Neural progenitor cell (in vitro differentiated cells): ENCODE measurements at regions not wholly inside any gene's neighbourhood (a gene's known extent, or its start where the extent isn't known, plus 50 kb on each side); places are given as distances from the start of the nearest gene placed in this dataset.
A peak's percentile ranks its signal among the peaks of the same experiment; 100 is the strongest.

Experiments used
- DNase-seq: peaks from one replicate; pipeline ENCODE4 v3.0.0-alpha.2; 2016; ENCODE audit warnings: low spot score
- H2AFZ ChIP-seq: fragments of 200-600 bp; sonication (generic); replicated peaks from 2 replicates; pipeline ENCODE4 v1.6.1; 2016; ENCODE audit warnings: antibody characterized with exemption
- H3F3A ChIP-seq: fragments of 200-600 bp; sonication (generic); 2 replicates; pipeline ENCODE4 v1.6.1; 2016; ENCODE audit warnings: antibody characterized with exemption, low read depth
- H3K27ac ChIP-seq: fragments of 200-600 bp; sonication (generic); 2 replicates; pipeline ENCODE4 v1.5.1; 2016; ENCODE audit warnings: mild to moderate bottlenecking
- H3K27me3 ChIP-seq: fragments of 200-600 bp; sonication (generic); 2 replicates; pipeline ENCODE4 v1.6.1; 2016; ENCODE audit warnings: mild to moderate bottlenecking, moderate library complexity
- H3K36me3 ChIP-seq: fragments of 200-600 bp; sonication (generic); 2 replicates; pipeline ENCODE4 v1.5.1; 2016
- H3K4me1 ChIP-seq: fragments of 200-600 bp; sonication (generic); 2 replicates; pipeline ENCODE4 v1.6.1; 2016; ENCODE audit warnings: mixed run types
- H3K4me2 ChIP-seq: fragments of 200-600 bp; sonication (generic); 2 replicates; pipeline ENCODE4 v1.6.1; 2016
- H3K4me3 ChIP-seq: fragments of 200-600 bp; sonication (generic); 2 replicates; pipeline ENCODE4 v1.5.1; 2016
- H3K79me2 ChIP-seq: fragments of 200-600 bp; sonication (generic); 2 replicates; pipeline ENCODE4 v1.6.1; 2016; ENCODE audit warnings: low read depth
- H3K9ac ChIP-seq: fragments of 200-600 bp; sonication (generic); 2 replicates; pipeline ENCODE4 v1.6.1; 2016
- H3K9me3 ChIP-seq: fragments of 200-600 bp; sonication (generic); 2 replicates; pipeline ENCODE4 v1.5.1; 2016; ENCODE audit warnings: low read depth
- H4K20me1 ChIP-seq: fragments of 200-600 bp; sonication (generic); 2 replicates; pipeline ENCODE4 v1.6.1; 2016; ENCODE audit warnings: low read depth
- H3K27ac Mint-ChIP-seq: 3 replicates; pipeline ENCODE4 v1.8.0; 2021; ENCODE audit warnings: mixed read lengths
- H3K27me3 Mint-ChIP-seq: 2 replicates; pipeline ENCODE4 v1.8.0; 2022; ENCODE audit warnings: low read depth, mild to moderate bottlenecking, inconsistent platforms, moderate library complexity, mixed read lengths; ENCODE audit not compliant: insufficient read depth
- H3K36me3 Mint-ChIP-seq: 3 replicates; pipeline ENCODE4 v1.8.0; 2021; ENCODE audit warnings: mixed read lengths
- H3K4me1 Mint-ChIP-seq: 3 replicates; pipeline ENCODE4 v1.8.0; 2021; ENCODE audit warnings: mixed read lengths
- H3K4me3 Mint-ChIP-seq: 3 replicates; pipeline ENCODE4 v1.8.0; 2021; ENCODE audit warnings: mild to moderate bottlenecking, moderate library complexity, mixed read lengths
- H3K9me3 Mint-ChIP-seq: 3 replicates; pipeline ENCODE4 v1.8.0; 2020; ENCODE audit warnings: mixed read lengths
- EZH2 ChIP-seq: fragments of 200-600 bp; sonication (generic); IDR thresholded peaks from 2 replicates; pipeline ENCODE4 v1.6.1; 2017; ENCODE audit warnings: antibody characterized with exemption, mild to moderate bottlenecking, moderate library complexity
- EZH2phosphoT487 ChIP-seq: fragments of 200-600 bp; sonication (generic); IDR thresholded peaks from 2 replicates; pipeline ENCODE4 v1.6.1; 2017; ENCODE audit warnings: antibody characterized with exemption
- TF ChIP-seq, protein P1 (sequence below): fragments of 200-600 bp; sonication (generic); IDR thresholded peaks from 2 replicates; pipeline ENCODE4 v1.5.1; 2017; ENCODE audit warnings: antibody characterized with exemption, mild to moderate bottlenecking

DNA sequence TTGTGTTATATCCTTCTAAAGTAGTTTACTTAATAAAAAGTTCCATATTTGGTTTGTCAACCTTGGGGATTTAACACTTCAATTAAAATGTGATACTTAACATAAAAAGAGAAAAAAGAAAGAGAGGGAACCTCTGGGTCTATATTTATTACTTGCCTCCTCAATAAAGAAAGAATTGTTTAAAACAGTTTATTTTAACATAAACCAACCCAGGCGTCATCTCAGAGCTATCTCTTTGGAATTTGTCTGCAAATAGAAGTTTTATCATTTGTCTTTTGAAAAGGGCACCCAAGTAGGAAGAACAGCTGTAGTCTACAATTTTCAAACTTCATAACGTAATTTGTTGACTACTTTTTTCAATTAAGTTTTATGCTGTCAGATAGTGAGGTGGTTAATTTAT lies 364.1 kb downstream of the KCNJ2 start:
- no peak overlapping the region for H3K27ac ChIP-seq
- no peak overlapping the region for H3K4me3 Mint-ChIP-seq
- no peaks in the 10 kb centered on the region for H3K4me1 Mint-ChIP-seq
- peaks cover 4% of the 10 kb centered on the region for H3K4me1 ChIP-seq
- peaks cover 3% of the 10 kb centered on the region for H3F3A ChIP-seq
- no peaks in the 10 kb centered on the region for H3K79me2 ChIP-seq
- TF ChIP-seq, protein P1, sequence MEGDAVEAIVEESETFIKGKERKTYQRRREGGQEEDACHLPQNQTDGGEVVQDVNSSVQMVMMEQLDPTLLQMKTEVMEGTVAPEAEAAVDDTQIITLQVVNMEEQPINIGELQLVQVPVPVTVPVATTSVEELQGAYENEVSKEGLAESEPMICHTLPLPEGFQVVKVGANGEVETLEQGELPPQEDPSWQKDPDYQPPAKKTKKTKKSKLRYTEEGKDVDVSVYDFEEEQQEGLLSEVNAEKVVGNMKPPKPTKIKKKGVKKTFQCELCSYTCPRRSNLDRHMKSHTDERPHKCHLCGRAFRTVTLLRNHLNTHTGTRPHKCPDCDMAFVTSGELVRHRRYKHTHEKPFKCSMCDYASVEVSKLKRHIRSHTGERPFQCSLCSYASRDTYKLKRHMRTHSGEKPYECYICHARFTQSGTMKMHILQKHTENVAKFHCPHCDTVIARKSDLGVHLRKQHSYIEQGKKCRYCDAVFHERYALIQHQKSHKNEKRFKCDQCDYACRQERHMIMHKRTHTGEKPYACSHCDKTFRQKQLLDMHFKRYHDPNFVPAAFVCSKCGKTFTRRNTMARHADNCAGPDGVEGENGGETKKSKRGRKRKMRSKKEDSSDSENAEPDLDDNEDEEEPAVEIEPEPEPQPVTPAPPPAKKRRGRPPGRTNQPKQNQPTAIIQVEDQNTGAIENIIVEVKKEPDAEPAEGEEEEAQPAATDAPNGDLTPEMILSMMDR, result no peak
- TF ChIP-seq EZH2phosphoT487 (no peak), EZH2 (no peak)
- H3K9me3 ChIP-seq, result no peaks in the 10 kb centered on the region
- no peaks in the 10 kb centered on the region for H3K27me3 ChIP-seq
- H3K9me3 Mint-ChIP-seq, result peaks cover 6% of the 10 kb centered on the region
- H4K20me1 ChIP-seq, result no peaks in the 10 kb centered on the region
- no peak overlapping the region for H3K9ac ChIP-seq
- H2AFZ ChIP-seq, result no peak overlapping the region
- H3K36me3 Mint-ChIP-seq, result no peaks in the 10 kb centered on the region
- H3K27me3 Mint-ChIP-seq, result no peaks in the 10 kb centered on the region
- DNase-seq, result no peak
- H3K4me3 ChIP-seq, result no peak overlapping the region
- no peaks in the 10 kb centered on the region for H3K36me3 ChIP-seq
- no peak overlapping the region for H3K27ac Mint-ChIP-seq
- H3K4me2 ChIP-seq, result no peak overlapping the region

DNA sequence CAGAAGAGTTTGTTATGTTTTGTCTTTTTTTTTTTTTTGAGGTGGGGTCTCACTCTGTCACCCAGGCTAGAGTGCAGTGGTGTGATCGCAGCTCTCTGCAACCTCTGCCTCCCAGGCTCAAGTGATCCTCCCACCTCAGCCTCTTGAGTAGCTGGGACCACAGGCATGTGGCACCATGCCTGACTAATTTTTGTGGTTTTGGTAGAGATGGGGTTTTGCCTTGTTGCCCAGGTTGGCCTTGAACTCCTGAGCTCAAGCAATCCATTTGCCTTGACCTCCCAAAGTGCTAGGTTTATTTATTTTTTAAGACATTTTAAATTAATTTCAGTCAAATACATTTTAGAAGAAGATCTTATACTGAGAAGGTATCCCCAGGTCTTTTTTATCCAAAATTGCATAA lies 366.7 kb downstream of the KCNJ2 start:
- H3K4me2 ChIP-seq, result no peak overlapping the region
- no peak overlapping the region for H3K9ac ChIP-seq
- no peaks in the 10 kb centered on the region for H3K27me3 Mint-ChIP-seq
- no peaks in the 10 kb centered on the region for H4K20me1 ChIP-seq
- peaks cover 3% of the 10 kb centered on the region for H3F3A ChIP-seq
- no peaks in the 10 kb centered on the region for H3K36me3 ChIP-seq
- no peak for DNase-seq
- no peaks in the 10 kb centered on the region for H3K36me3 Mint-ChIP-seq
- H3K79me2 ChIP-seq, result no peaks in the 10 kb centered on the region
- TF ChIP-seq, protein P1, result no peak
- TF ChIP-seq EZH2, result no peak
- no peak for TF ChIP-seq EZH2phosphoT487
- peaks cover 4% of the 10 kb centered on the region for H3K4me1 ChIP-seq
- no peaks in the 10 kb centered on the region for H3K27me3 ChIP-seq
- H3K4me3 Mint-ChIP-seq, result no peak overlapping the region
- no peak overlapping the region for H3K4me3 ChIP-seq
- no peak overlapping the region for H2AFZ ChIP-seq
- H3K27ac Mint-ChIP-seq, result no peak overlapping the region
- H3K27ac ChIP-seq, result no peak overlapping the region
- H3K9me3 ChIP-seq, result no peaks in the 10 kb centered on the region
- H3K9me3 Mint-ChIP-seq, result no peaks in the 10 kb centered on the region
- H3K4me1 Mint-ChIP-seq, result no peaks in the 10 kb centered on the region

DNA sequence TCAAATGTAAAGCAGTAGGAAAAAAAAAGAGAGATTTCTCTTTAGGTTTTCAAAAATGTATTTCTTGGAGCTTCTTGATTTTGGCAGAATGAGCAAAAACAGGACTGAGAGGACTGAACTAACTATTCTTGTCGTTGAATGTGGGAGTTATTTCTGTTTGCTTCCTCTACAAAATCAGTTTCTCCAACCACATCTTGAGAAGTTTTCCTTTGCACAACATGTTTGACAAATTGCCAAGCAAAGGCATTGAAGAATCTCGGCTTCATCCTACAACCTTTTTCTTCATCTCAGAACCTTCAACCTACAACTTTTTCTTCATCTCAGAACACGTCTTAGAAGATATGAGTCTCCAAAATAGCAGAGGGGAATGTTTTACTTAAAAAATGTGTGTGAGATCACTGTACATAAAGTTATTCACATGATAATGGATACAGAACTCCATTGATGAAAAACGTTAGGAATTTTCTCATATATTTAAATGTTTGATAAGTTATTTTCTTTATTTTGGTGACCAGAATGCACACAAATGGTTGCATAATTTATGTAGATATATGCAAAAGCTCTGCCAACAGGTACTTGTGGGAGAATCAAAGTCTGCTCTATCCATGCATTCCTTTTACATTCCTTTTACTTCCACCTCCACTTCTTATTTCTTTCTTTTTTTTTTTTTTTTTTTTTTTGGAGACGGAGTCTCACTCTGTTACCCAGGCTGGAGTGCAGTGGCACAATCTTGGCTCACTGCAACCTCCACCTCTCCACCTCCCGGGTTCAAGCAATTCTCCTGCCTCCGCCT lies 370.0 kb downstream of the KCNJ2 start:
- H3F3A ChIP-seq, result no peaks in the 10 kb centered on the region
- H3K4me3 ChIP-seq, result no peak overlapping the region
- Mint-ChIP-seq H3K4me1 (no peaks in the 10 kb centered on the region), H3K4me3 (no peak overlapping the region), H3K27me3 (no peaks in the 10 kb centered on the region), H3K27ac (no peak overlapping the region), H3K36me3 (no peaks in the 10 kb centered on the region), H3K9me3 (no peaks in the 10 kb centered on the region)
- H4K20me1 ChIP-seq, result no peaks in the 10 kb centered on the region
- H3K79me2 ChIP-seq, result no peaks in the 10 kb centered on the region
- H3K9ac ChIP-seq, result no peak overlapping the region
- H3K4me2 ChIP-seq, result no peak overlapping the region
- no peaks in the 10 kb centered on the region for H3K36me3 ChIP-seq
- no peaks in the 10 kb centered on the region for H3K4me1 ChIP-seq
- peak overlapping the region; percentile 37 for H2AFZ ChIP-seq
- no peak for DNase-seq
- no peaks in the 10 kb centered on the region for H3K27me3 ChIP-seq
- H3K27ac ChIP-seq, result no peak overlapping the region
- TF ChIP-seq EZH2, result no peak
- TF ChIP-seq EZH2phosphoT487, result no peak
- TF ChIP-seq, protein P1, result no peak
- no peaks in the 10 kb centered on the region for H3K9me3 ChIP-seq
